ENCODE measurements at regions not wholly inside any gene's neighbourhood (a gene's known extent, or its start where the extent isn't known, plus 50 kb on each side); places are given as distances from the start of the nearest gene placed in this dataset.

- DNase-seq (ENCODE audit: low spot score), result no peak
Measured at GRCh38 chr6:8525370-8525769, 90.0 kb upstream of the SLC35B3 start.

GRCh38 chr6:8513174-8513573, 77.8 kb upstream of the SLC35B3 start:
- DNase-seq (ENCODE audit: low spot score), result no peak

- DNase-seq (ENCODE audit: low spot score), result no peak
Measured at GRCh38 chr6:8507286-8507685, 71.9 kb upstream of the SLC35B3 start.

- DNase-seq (ENCODE audit: low spot score), result no peak
Measured at GRCh38 chr6:8506126-8506525, 70.8 kb upstream of the SLC35B3 start.

- DNase-seq (ENCODE audit: low spot score), result no peak
Measured at GRCh38 chr6:8499540-8499939, 64.2 kb upstream of the SLC35B3 start.

DNA sequence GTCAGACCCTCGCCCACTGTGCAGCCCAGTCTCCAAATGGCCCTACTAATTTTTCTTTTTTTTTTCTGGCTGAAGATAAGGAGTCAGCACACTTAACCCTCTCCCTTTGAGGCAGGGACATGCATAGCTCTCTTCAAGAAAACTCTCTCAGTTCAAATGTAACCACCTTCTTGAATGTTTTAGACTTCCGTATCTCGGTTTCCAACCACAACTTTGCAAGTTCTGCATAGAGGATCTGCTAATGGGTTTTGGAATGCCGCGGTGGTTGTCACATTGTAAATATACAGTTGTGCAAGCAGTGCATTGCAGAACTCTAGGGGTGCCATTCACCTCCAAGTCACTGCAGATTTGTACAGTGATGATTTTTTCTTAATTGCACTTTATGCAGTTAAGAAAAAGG, 59.4 kb upstream of the SLC35B3 start:
- DNase-seq (ENCODE audit: low spot score), result no peak

DNA sequence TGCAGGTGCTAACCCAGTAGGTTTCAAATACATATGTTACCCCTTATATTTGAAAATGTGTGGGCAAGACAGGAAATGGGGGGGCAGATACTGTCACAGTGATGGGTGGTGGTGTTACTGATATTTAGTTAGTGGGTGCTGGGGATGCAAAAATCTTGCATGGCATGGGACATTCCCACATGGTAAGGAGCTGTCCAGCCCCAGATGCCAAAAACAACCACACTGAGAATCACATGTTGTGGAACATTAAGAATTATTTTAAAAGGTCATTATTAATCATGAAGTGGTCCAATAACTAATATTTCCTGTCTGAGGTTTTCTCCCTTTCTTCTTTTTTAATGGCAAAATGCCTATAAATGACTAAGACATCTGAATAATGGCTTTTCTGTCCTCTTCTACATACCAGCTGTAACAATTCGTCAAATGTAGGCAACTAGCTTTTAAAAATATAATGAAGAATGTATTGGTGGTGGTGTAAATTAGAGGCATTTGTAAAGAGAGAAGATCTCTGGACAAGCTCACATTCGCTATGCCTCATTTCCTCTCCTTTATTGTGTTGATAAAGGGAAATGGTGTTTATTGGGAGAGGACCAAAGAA, 57.3 kb upstream of the SLC35B3 start:
- DNase-seq (ENCODE audit: low spot score), result no peak

All from germinal center (tissue), 1 donor.